ENCODE measurements at regions not wholly inside any gene's neighbourhood (a gene's known extent, or its start where the extent isn't known, plus 50 kb on each side); places are given as distances from the start of the nearest gene placed in this dataset.

- Histone ChIP-seq H3K4me3 (ENCODE audit: low read depth, low read length) (no peak overlapping the region), H3K4me1 (ENCODE audit: control insufficient read depth, insufficient read depth, low read length, unreplicated experiment) (no peaks in the 10 kb centered on the region), H3K27me3 (ENCODE audit: insufficient read depth, low read length) (0 out of 2 replicates have a peak, but pooled peaks cover 3% of the 10 kb centered on the region), H3K79me2 (ENCODE audit: control insufficient read depth, insufficient read depth, low read length, unreplicated experiment) (no peaks in the 10 kb centered on the region), H3K36me3 (ENCODE audit: insufficient read depth, low read length) (no peaks in the 10 kb centered on the region), H3K27ac (ENCODE audit: low read depth, low read length) (no peak overlapping the region), H2AFZ (ENCODE audit: low read length, unreplicated experiment) (no peak overlapping the region)
These were observed 93.6 kb upstream of the UST start for GRCh38 chr6:148653138-148653776.

- Histone ChIP-seq H3K36me3 (ENCODE audit: insufficient read depth, low read length) (no peaks in the 10 kb centered on the region), H3K27ac (ENCODE audit: low read depth, low read length) (peak overlapping the region; percentile 69), H3K4me3 (ENCODE audit: low read depth, low read length) (no peak overlapping the region), H3K27me3 (ENCODE audit: insufficient read depth, low read length) (no peaks in the 10 kb centered on the region), H2AFZ (ENCODE audit: low read length, unreplicated experiment) (no peak overlapping the region), H3K4me1 (ENCODE audit: control insufficient read depth, insufficient read depth, low read length, unreplicated experiment) (no peaks in the 10 kb centered on the region), H3K79me2 (ENCODE audit: control insufficient read depth, insufficient read depth, low read length, unreplicated experiment) (no peaks in the 10 kb centered on the region)
These were observed 89.8 kb upstream of the UST start for GRCh38 chr6:148657048-148657447.

- no peaks in the 10 kb centered on the region for H3K79me2 ChIP-seq (ENCODE audit: control insufficient read depth, insufficient read depth, low read length, unreplicated experiment)
- H3K4me1 ChIP-seq (ENCODE audit: control insufficient read depth, insufficient read depth, low read length, unreplicated experiment) = no peaks in the 10 kb centered on the region
- no peaks in the 10 kb centered on the region for H3K27me3 ChIP-seq (ENCODE audit: insufficient read depth, low read length)
- no peaks in the 10 kb centered on the region for H3K36me3 ChIP-seq (ENCODE audit: insufficient read depth, low read length)
- H3K27ac ChIP-seq (ENCODE audit: low read depth, low read length) = no peak overlapping the region
- H2AFZ ChIP-seq (ENCODE audit: low read length, unreplicated experiment) = no peak overlapping the region
- H3K4me3 ChIP-seq (ENCODE audit: low read depth, low read length) = no peak overlapping the region
These were observed 88.0 kb upstream of the UST start for GRCh38 chr6:148658681-148659430.

GRCh38 chr6:148667395-148667794 is 79.4 kb upstream of the UST start:
- no peak overlapping the region for H3K4me3 ChIP-seq (ENCODE audit: low read depth, low read length)

GRCh38 chr6:148671085-148671484 is 75.7 kb upstream of the UST start:
- Histone ChIP-seq H3K4me1 (ENCODE audit: control insufficient read depth, insufficient read depth, low read length, unreplicated experiment) (no peaks in the 10 kb centered on the region), H2AFZ (ENCODE audit: low read length, unreplicated experiment) (no peak overlapping the region), H3K79me2 (ENCODE audit: control insufficient read depth, insufficient read depth, low read length, unreplicated experiment) (no peaks in the 10 kb centered on the region), H3K27me3 (ENCODE audit: insufficient read depth, low read length) (no peaks in the 10 kb centered on the region), H3K4me3 (ENCODE audit: low read depth, low read length) (no peak overlapping the region), H3K36me3 (ENCODE audit: insufficient read depth, low read length) (no peaks in the 10 kb centered on the region), H3K27ac (ENCODE audit: low read depth, low read length) (no peak overlapping the region)

More at GRCh38 chr6:148667395-148667794, 79.4 kb upstream of the UST start:
- Histone ChIP-seq H3K27ac (ENCODE audit: low read depth, low read length) (no peak overlapping the region), H2AFZ (ENCODE audit: low read length, unreplicated experiment) (no peak overlapping the region), H3K79me2 (ENCODE audit: control insufficient read depth, insufficient read depth, low read length, unreplicated experiment) (no peaks in the 10 kb centered on the region), H3K4me1 (ENCODE audit: control insufficient read depth, insufficient read depth, low read length, unreplicated experiment) (no peaks in the 10 kb centered on the region), H3K27me3 (ENCODE audit: insufficient read depth, low read length) (no peaks in the 10 kb centered on the region), H3K36me3 (ENCODE audit: insufficient read depth, low read length) (no peaks in the 10 kb centered on the region)

GRCh38 chr6:148671952-148672351 is 74.9 kb upstream of the UST start:
- Histone ChIP-seq H3K4me3 (ENCODE audit: low read depth, low read length) (no peak overlapping the region), H3K4me1 (ENCODE audit: control insufficient read depth, insufficient read depth, low read length, unreplicated experiment) (no peaks in the 10 kb centered on the region), H3K27me3 (ENCODE audit: insufficient read depth, low read length) (no peaks in the 10 kb centered on the region), H3K27ac (ENCODE audit: low read depth, low read length) (no peak overlapping the region), H2AFZ (ENCODE audit: low read length, unreplicated experiment) (no peak overlapping the region), H3K79me2 (ENCODE audit: control insufficient read depth, insufficient read depth, low read length, unreplicated experiment) (no peaks in the 10 kb centered on the region), H3K36me3 (ENCODE audit: insufficient read depth, low read length) (no peaks in the 10 kb centered on the region)

GRCh38 chr6:148674306-148674705 is 72.5 kb upstream of the UST start:
- no peaks in the 10 kb centered on the region for H3K27me3 ChIP-seq (ENCODE audit: insufficient read depth, low read length)
- H3K4me3 ChIP-seq (ENCODE audit: low read depth, low read length) = no peak overlapping the region
- no peaks in the 10 kb centered on the region for H3K36me3 ChIP-seq (ENCODE audit: insufficient read depth, low read length)
- H3K4me1 ChIP-seq (ENCODE audit: control insufficient read depth, insufficient read depth, low read length, unreplicated experiment) = no peaks in the 10 kb centered on the region
- no peaks in the 10 kb centered on the region for H3K79me2 ChIP-seq (ENCODE audit: control insufficient read depth, insufficient read depth, low read length, unreplicated experiment)
- H3K27ac ChIP-seq (ENCODE audit: low read depth, low read length) = no peak overlapping the region
- H2AFZ ChIP-seq (ENCODE audit: low read length, unreplicated experiment) = no peak overlapping the region

GRCh38 chr6:148677594-148678476 is 69.0 kb upstream of the UST start:
- Histone ChIP-seq H3K36me3 (ENCODE audit: insufficient read depth, low read length) (no peaks in the 10 kb centered on the region), H3K4me3 (ENCODE audit: low read depth, low read length) (no peak overlapping the region), H3K27ac (ENCODE audit: low read depth, low read length) (no peak overlapping the region), H3K79me2 (ENCODE audit: control insufficient read depth, insufficient read depth, low read length, unreplicated experiment) (no peaks in the 10 kb centered on the region), H3K27me3 (ENCODE audit: insufficient read depth, low read length) (no peaks in the 10 kb centered on the region), H2AFZ (ENCODE audit: low read length, unreplicated experiment) (no peak overlapping the region), H3K4me1 (ENCODE audit: control insufficient read depth, insufficient read depth, low read length, unreplicated experiment) (no peaks in the 10 kb centered on the region)

- Histone ChIP-seq H3K79me2 (ENCODE audit: control insufficient read depth, insufficient read depth, low read length, unreplicated experiment) (no peaks in the 10 kb centered on the region), H3K27me3 (ENCODE audit: insufficient read depth, low read length) (no peaks in the 10 kb centered on the region), H2AFZ (ENCODE audit: low read length, unreplicated experiment) (no peak overlapping the region), H3K36me3 (ENCODE audit: insufficient read depth, low read length) (no peaks in the 10 kb centered on the region), H3K27ac (ENCODE audit: low read depth, low read length) (no peak overlapping the region), H3K4me3 (ENCODE audit: low read depth, low read length) (no peak overlapping the region), H3K4me1 (ENCODE audit: control insufficient read depth, insufficient read depth, low read length, unreplicated experiment) (no peaks in the 10 kb centered on the region)
These were observed 68.1 kb upstream of the UST start for GRCh38 chr6:148678682-148679081.

- Histone ChIP-seq H3K4me1 (ENCODE audit: control insufficient read depth, insufficient read depth, low read length, unreplicated experiment) (no peaks in the 10 kb centered on the region), H3K27me3 (ENCODE audit: insufficient read depth, low read length) (no peaks in the 10 kb centered on the region), H3K79me2 (ENCODE audit: control insufficient read depth, insufficient read depth, low read length, unreplicated experiment) (no peaks in the 10 kb centered on the region), H3K36me3 (ENCODE audit: insufficient read depth, low read length) (no peaks in the 10 kb centered on the region), H2AFZ (ENCODE audit: low read length, unreplicated experiment) (no peak overlapping the region), H3K27ac (ENCODE audit: low read depth, low read length) (no peak overlapping the region), H3K4me3 (ENCODE audit: low read depth, low read length) (no peak overlapping the region)
These were observed 65.2 kb upstream of the UST start for GRCh38 chr6:148681666-148682065.

Data from ACC112 (cell line).